GM12891 (cell line): ENCODE measurements at regions not wholly inside any gene's neighbourhood (a gene's known extent, or its start where the extent isn't known, plus 50 kb on each side); places are given as distances from the start of the nearest gene placed in this dataset.

Experiments
- DNase-seq: peaks from one replicate; pipeline ENCODE4 v3.0.0; 2011; ENCODE audit warnings: low spot score; ENCODE audit not compliant: insufficient read length
- FAIRE-seq: peaks from 2 replicates; lab custom pipeline; 2011; peaks lifted over from hg19 to GRCh38; lab: Jason Lieb, UNC
- PAX5 ChIP-seq: IDR thresholded peaks from 2 replicates; pipeline ENCODE4 v1.6.1; 2011; ENCODE audit warnings: low read length, moderate library complexity, mild to moderate bottlenecking; ENCODE audit not compliant: insufficient read depth, severe bottlenecking
- POLR2A ChIP-seq: IDR thresholded peaks from 2 replicates; pipeline ENCODE4 v1.6.1; 2011; ENCODE audit warnings: low read depth, low read length, control low read depth
- POLR2AphosphoS5 ChIP-seq: IDR thresholded peaks from 2 replicates; pipeline ENCODE4 v1.6.1; 2011; ENCODE audit warnings: low read depth, low read length, control low read depth
- POU2F2 ChIP-seq: IDR thresholded peaks from 2 replicates; pipeline ENCODE4 v1.6.1; 2011; ENCODE audit warnings: low read depth, mild to moderate bottlenecking, control low read depth, low read length, moderate library complexity
- SPI1 ChIP-seq: IDR thresholded peaks from 2 replicates; pipeline ENCODE4 v1.6.1; 2011; ENCODE audit warnings: low read depth, low read length, control low read depth
- TAF1 ChIP-seq: IDR thresholded peaks from 2 replicates; pipeline ENCODE4 v1.6.1; 2011; ENCODE audit warnings: low read depth, low read length, control low read depth

GRCh38 chr2:38509947-38510326, 92.8 kb downstream of the HNRNPLL start:
- FAIRE-seq (no peak), DNase-seq (no peak)
- TF ChIP-seq POLR2A: no peak
- TF ChIP-seq PAX5: no peak
- no peak for TF ChIP-seq SPI1
- no peak for TF ChIP-seq POU2F2
- no peak for TF ChIP-seq TAF1
- TF ChIP-seq POLR2AphosphoS5: no peak

- TF ChIP-seq POLR2A (no peak), POU2F2 (no peak), POLR2AphosphoS5 (no peak), SPI1 (no peak), PAX5 (no peak), TAF1 (no peak)
- DNase-seq (no peak), FAIRE-seq (no peak)
These were observed 93.3 kb downstream of the HNRNPLL start for GRCh38 chr2:38509314-38509946.

- peak; percentile 50 for DNase-seq
- peak; percentile 78 for FAIRE-seq
- TF ChIP-seq POLR2A: no peak
- no peak for TF ChIP-seq TAF1
- TF ChIP-seq POLR2AphosphoS5: no peak
- 0 out of 2 replicates have a peak, but pooled peaks have one; percentile 14 for TF ChIP-seq POU2F2
- no peak for TF ChIP-seq SPI1
- no peak for TF ChIP-seq PAX5
These were observed 94.3 kb downstream of the HNRNPLL start for GRCh38 chr2:38508311-38509039.

GRCh38 chr2:38507712-38508111, 95.0 kb downstream of the HNRNPLL start:
- DNase-seq: no peak
- TF ChIP-seq SPI1 (no peak), TAF1 (no peak), POU2F2 (no peak), POLR2AphosphoS5 (no peak), PAX5 (no peak), POLR2A (no peak)
- no peak for FAIRE-seq

GRCh38 chr2:38505779-38506178, 96.9 kb downstream of the HNRNPLL start:
- TF ChIP-seq POU2F2: no peak
- TF ChIP-seq TAF1: no peak
- no peak for TF ChIP-seq PAX5
- FAIRE-seq (no peak), DNase-seq (no peak)

GRCh38 chr2:38504169-38504568, 98.6 kb downstream of the HNRNPLL start:
- TF ChIP-seq TAF1: no peak
- no peak for TF ChIP-seq PAX5
- TF ChIP-seq POLR2AphosphoS5: no peak
- TF ChIP-seq POLR2A: no peak
- TF ChIP-seq SPI1: no peak
- no peak for TF ChIP-seq POU2F2
- no peak for DNase-seq
- FAIRE-seq: no peak

GRCh38 chr2:38502107-38502506, 100.6 kb downstream of the HNRNPLL start:
- DNase-seq: no peak
- TF ChIP-seq POU2F2: no peak
- no peak for TF ChIP-seq PAX5
- no peak for TF ChIP-seq SPI1
- TF ChIP-seq POLR2A: no peak
- TF ChIP-seq POLR2AphosphoS5: no peak
- no peak for TF ChIP-seq TAF1
- no peak for FAIRE-seq

GRCh38 chr2:38500283-38500634, 102.5 kb downstream of the HNRNPLL start:
- TF ChIP-seq POU2F2 (no peak), POLR2A (no peak), POLR2AphosphoS5 (no peak), SPI1 (no peak), PAX5 (no peak), TAF1 (no peak)
- DNase-seq (no peak), FAIRE-seq (peak; percentile 58)

- FAIRE-seq: no peak
- no peak for DNase-seq
- TF ChIP-seq POLR2A (no peak), PAX5 (no peak), TAF1 (no peak), SPI1 (no peak), POU2F2 (no peak)
These were observed 103.0 kb downstream of the HNRNPLL start for GRCh38 chr2:38499548-38500282.
